HCT116 (cell line): ENCODE measurements at regions not wholly inside any gene's neighbourhood (a gene's known extent, or its start where the extent isn't known, plus 50 kb on each side); places are given as distances from the start of the nearest gene placed in this dataset.

Experiments used
- EZH2 ChIP-seq: fragments of 200-600 bp; sonication (generic); IDR thresholded peaks from 2 replicates; pipeline ENCODE4 v1.6.1; 2017; ENCODE audit warnings: antibody characterized with exemption, mixed run types
- JUND ChIP-seq: IDR thresholded peaks from 2 replicates; pipeline ENCODE4 v1.6.1; 2012
- POLR2A ChIP-seq: IDR thresholded peaks from 2 replicates; pipeline ENCODE4 v1.7.0; 2011; ENCODE audit warnings: borderline replicate concordance; ENCODE audit not compliant: insufficient read depth, insufficient read length; ENCODE audit errors: extremely low read depth
- POLR2AphosphoS5 ChIP-seq: IDR thresholded peaks from 2 replicates; pipeline ENCODE4 v1.6.1; 2011; ENCODE audit warnings: mild to moderate bottlenecking, low read depth, low read length, moderate library complexity
- SIN3A ChIP-seq: IDR thresholded peaks from 2 replicates; pipeline ENCODE4 v1.6.1; 2012; ENCODE audit warnings: low read depth
- TF ChIP-seq, protein P1 (sequence below), 3 experiments: fragments of 200-600 bp in 1 of 3; sonication (generic) in 1 of 3; IDR thresholded peaks in 2 of 3; conservative IDR thresholded peaks in 1 of 3; 2 replicates each; pipeline ENCODE4 v1.5.1; 2012 to 2017; ENCODE audit warnings: low read depth in 2 of 3, low read length in 2 of 3, antibody characterized with exemption in 1 of 3, borderline replicate concordance in 1 of 3, control low read depth in 1 of 3, mild to moderate bottlenecking in 1 of 3, mixed read lengths in 1 of 3, mixed run types in 1 of 3, moderate library complexity in 1 of 3; ENCODE audit not compliant: insufficient read depth in 1 of 3

DNA sequence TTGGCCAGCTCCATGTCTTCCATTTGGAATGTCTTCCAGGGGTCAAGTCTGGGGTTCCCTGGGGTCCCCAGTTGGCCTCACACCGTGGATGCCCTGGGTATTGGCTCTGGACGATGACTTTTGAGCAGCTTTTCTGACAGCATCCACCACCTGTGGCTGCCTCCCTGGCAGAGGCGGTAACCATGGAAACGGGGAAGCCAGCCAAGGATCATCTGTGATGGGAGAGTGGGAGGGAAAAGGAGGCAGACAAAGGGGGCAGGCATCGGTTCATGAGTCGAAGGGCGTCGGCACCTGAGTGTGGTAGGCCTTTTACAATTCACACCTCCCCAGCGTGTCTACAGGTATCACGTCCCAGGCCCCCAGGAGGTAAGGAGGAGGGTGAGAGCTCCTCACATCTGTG lies 152.2 kb downstream of the ASMT start:
- TF ChIP-seq, protein P1, sequence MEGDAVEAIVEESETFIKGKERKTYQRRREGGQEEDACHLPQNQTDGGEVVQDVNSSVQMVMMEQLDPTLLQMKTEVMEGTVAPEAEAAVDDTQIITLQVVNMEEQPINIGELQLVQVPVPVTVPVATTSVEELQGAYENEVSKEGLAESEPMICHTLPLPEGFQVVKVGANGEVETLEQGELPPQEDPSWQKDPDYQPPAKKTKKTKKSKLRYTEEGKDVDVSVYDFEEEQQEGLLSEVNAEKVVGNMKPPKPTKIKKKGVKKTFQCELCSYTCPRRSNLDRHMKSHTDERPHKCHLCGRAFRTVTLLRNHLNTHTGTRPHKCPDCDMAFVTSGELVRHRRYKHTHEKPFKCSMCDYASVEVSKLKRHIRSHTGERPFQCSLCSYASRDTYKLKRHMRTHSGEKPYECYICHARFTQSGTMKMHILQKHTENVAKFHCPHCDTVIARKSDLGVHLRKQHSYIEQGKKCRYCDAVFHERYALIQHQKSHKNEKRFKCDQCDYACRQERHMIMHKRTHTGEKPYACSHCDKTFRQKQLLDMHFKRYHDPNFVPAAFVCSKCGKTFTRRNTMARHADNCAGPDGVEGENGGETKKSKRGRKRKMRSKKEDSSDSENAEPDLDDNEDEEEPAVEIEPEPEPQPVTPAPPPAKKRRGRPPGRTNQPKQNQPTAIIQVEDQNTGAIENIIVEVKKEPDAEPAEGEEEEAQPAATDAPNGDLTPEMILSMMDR (IDR thresholded peaks at IDR 0.05 in 2 of 3, conservative IDR thresholded peaks at IDR 0.05 in 1 of 3; ENCODE audit: borderline replicate concordance in 1 of 3, insufficient read depth in 1 of 3, low read depth in 2 of 3, low read length in 2 of 3) = no peak
- TF ChIP-seq EZH2 (no peak), POLR2A (no peak), POLR2AphosphoS5 (no peak), SIN3A (no peak), JUND (no peak)
